Omental fat pad (tissue), 3 donors: ENCODE measurements at regions not wholly inside any gene's neighbourhood (a gene's known extent, or its start where the extent isn't known, plus 50 kb on each side); places are given as distances from the start of the nearest gene placed in this dataset.

Experiments
- ATAC-seq: fragments of 150-250 bp; one replicate; pipeline ENCODE4 v1.9.1; 2016; ENCODE audit warnings: mild to moderate bottlenecking, moderate library complexity; ENCODE audit not compliant: low FRiP score
- DNase-seq: peaks from one replicate; pipeline ENCODE4 v3.0.0-alpha.2; 2019; ENCODE audit warnings: low spot score
- CTCF ChIP-seq, 3 donors: fragments of 450-650 bp; IDR thresholded peaks; one replicate each; pipeline ENCODE4 v1.5.1; 2016 to 2017; ENCODE audit warnings: antibody characterized with exemption in 3 of 3, mild to moderate bottlenecking in 3 of 3, moderate library complexity in 2 of 3

- no peak for TF ChIP-seq CTCF (IDR thresholded peaks at IDR 0.05)
- ATAC-seq, result peak; percentile 57
- peak; percentile 31 for DNase-seq
These were observed 130.4 kb upstream of the BMPER start for GRCh38 chr7:33774762-33775523.

- ATAC-seq (no peak), DNase-seq (no peak)
- no peak for TF ChIP-seq CTCF (IDR thresholded peaks at IDR 0.05)
These were observed 129.5 kb upstream of the BMPER start for GRCh38 chr7:33775790-33776189.

GRCh38 chr7:33776788-33777187 is 128.6 kb upstream of the BMPER start:
- ATAC-seq (no peak), DNase-seq (no peak)
- TF ChIP-seq CTCF (IDR thresholded peaks at IDR 0.05), result no peak

GRCh38 chr7:33778195-33778594 is 127.1 kb upstream of the BMPER start:
- TF ChIP-seq CTCF (IDR thresholded peaks at IDR 0.05), result no peak
- DNase-seq (no peak), ATAC-seq (no peak)

- no peak for ATAC-seq
- TF ChIP-seq CTCF (IDR thresholded peaks at IDR 0.05), result no peak
- no peak for DNase-seq
These were observed 126.1 kb upstream of the BMPER start for GRCh38 chr7:33779216-33779615.

GRCh38 chr7:33781167-33781566 is 124.2 kb upstream of the BMPER start:
- no peak for DNase-seq
- no peak for ATAC-seq

More at GRCh38 chr7:33781167-33781566, 124.2 kb upstream of the BMPER start:
- no peak for TF ChIP-seq CTCF (IDR thresholded peaks at IDR 0.05)
